ENCODE measurements at regions not wholly inside any gene's neighbourhood (a gene's known extent, or its start where the extent isn't known, plus 50 kb on each side); places are given as distances from the start of the nearest gene placed in this dataset.

DNA sequence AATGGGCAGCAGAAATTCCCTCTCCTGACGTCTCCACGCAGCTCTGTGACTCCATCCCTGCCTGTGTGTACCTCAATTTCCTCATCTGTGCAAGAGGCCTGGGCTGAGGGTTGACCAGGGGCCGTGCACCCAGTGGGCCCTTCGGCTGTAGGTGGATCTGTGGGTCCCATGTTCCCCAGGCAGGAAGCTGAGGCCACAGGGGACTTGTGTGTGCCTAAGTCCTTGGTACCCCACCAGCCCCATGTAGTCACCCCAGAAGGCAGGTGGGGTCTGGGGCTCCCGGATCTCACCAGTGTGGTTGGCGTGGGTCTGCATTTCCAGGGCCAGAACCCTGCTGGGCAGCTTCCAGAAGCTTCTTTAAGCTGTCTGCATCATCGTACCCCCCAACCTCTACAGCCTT lies 177.4 kb upstream of the GSE1 start:
- DNase-seq: no peak
- H3K4me3 ChIP-seq: no peak overlapping the region
- H3K9me3 ChIP-seq: no peaks in the 10 kb centered on the region
- H3K27me3 ChIP-seq: no peaks in the 10 kb centered on the region
- H3K36me3 ChIP-seq: no peaks in the 10 kb centered on the region
- H3K4me1 ChIP-seq: peaks cover 9 to 15% of the 10 kb centered on the region in 2 donors
- intact Hi-C loops (cut with DNase I; ENCODE audit: low total_unique reads): no loop called here
- no peak for TF ChIP-seq POLR2A (IDR thresholded peaks at IDR 0.05)
- TF ChIP-seq, protein P1, sequence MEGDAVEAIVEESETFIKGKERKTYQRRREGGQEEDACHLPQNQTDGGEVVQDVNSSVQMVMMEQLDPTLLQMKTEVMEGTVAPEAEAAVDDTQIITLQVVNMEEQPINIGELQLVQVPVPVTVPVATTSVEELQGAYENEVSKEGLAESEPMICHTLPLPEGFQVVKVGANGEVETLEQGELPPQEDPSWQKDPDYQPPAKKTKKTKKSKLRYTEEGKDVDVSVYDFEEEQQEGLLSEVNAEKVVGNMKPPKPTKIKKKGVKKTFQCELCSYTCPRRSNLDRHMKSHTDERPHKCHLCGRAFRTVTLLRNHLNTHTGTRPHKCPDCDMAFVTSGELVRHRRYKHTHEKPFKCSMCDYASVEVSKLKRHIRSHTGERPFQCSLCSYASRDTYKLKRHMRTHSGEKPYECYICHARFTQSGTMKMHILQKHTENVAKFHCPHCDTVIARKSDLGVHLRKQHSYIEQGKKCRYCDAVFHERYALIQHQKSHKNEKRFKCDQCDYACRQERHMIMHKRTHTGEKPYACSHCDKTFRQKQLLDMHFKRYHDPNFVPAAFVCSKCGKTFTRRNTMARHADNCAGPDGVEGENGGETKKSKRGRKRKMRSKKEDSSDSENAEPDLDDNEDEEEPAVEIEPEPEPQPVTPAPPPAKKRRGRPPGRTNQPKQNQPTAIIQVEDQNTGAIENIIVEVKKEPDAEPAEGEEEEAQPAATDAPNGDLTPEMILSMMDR (IDR thresholded peaks at IDR 0.05): no peak
- peak overlapping the region; percentile 80 to 93 for H3K27ac ChIP-seq

DNA sequence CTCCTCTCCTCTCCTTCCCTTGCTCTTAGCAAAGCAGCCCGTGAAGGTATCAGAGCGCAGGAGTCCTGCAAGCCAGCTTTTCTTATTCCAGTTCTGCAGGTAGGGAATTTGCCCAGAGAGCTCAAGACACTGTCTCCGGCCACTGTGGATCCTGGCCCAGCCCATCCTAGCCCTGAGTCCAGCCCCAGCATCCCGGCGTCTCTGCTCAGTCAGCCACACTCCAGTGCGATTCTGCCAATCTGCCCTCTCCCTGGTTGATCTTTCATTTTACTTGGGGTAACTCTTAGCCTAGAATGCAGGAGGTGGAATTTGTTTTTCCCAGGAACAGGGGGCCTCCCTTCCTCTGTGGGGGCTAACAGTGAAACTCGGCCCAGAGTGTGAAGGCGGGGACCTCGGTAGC lies 176.9 kb upstream of the GSE1 start:
- Histone ChIP-seq H3K4me3 (no peak overlapping the region), H3K4me1 (peaks cover 9 to 15% of the 10 kb centered on the region in 2 donors), H3K27me3 (no peaks in the 10 kb centered on the region), H3K36me3 (no peaks in the 10 kb centered on the region), H3K27ac (peak overlapping the region; percentile 80 to 93), H3K9me3 (no peaks in the 10 kb centered on the region)
- TF ChIP-seq POLR2A (IDR thresholded peaks at IDR 0.05): no peak
- TF ChIP-seq, protein P1 (IDR thresholded peaks at IDR 0.05): no peak
- intact Hi-C loops (cut with DNase I; ENCODE audit: low total_unique reads): no loop called here
- peak in 1 of 2 donors; percentile 53 for DNase-seq

DNA sequence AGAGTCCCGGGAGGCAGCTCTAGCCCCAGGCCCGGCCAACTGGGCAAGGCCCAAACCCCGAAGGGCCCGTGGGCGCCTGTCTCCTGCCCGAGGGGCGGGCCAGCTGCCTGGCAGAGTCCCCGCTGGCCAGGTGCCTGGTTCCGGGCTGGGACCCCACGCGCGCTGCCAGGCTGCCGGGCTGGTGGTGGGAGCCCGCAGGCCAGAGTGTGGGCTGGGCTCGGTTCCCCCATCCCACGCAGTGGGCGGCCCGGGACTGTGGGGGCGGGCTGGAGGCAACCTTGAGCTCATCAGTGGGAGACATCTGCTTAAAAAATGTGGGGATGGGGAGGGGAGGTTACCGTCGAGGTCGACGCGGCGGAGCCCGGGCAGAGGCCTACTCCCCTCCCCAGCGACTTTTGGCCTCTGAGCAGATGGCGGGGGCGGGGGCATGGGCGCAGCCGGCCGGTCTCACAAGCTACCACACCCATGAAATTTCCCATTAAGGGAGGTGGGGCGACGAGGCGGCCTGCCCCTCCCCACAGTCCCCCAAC lies 176.4 kb upstream of the GSE1 start:
- no peaks in the 10 kb centered on the region for H3K9me3 ChIP-seq
- DNase-seq: peak; percentile 83 to 86
- no peaks in the 10 kb centered on the region for H3K27me3 ChIP-seq
- H3K27ac ChIP-seq: peak overlapping the region; percentile 80 to 93
- intact Hi-C loops (cut with DNase I; ENCODE audit: low total_unique reads): no loop called here
- no peaks in the 10 kb centered on the region for H3K36me3 ChIP-seq
- peaks cover 9 to 15% of the 10 kb centered on the region in 2 donors for H3K4me1 ChIP-seq
- TF ChIP-seq, protein P1 (IDR thresholded peaks at IDR 0.05): no peak
- TF ChIP-seq POLR2A (IDR thresholded peaks at IDR 0.05): peak in 1 of 2 donors; percentile 22
- H3K4me3 ChIP-seq: no peak overlapping the region

DNA sequence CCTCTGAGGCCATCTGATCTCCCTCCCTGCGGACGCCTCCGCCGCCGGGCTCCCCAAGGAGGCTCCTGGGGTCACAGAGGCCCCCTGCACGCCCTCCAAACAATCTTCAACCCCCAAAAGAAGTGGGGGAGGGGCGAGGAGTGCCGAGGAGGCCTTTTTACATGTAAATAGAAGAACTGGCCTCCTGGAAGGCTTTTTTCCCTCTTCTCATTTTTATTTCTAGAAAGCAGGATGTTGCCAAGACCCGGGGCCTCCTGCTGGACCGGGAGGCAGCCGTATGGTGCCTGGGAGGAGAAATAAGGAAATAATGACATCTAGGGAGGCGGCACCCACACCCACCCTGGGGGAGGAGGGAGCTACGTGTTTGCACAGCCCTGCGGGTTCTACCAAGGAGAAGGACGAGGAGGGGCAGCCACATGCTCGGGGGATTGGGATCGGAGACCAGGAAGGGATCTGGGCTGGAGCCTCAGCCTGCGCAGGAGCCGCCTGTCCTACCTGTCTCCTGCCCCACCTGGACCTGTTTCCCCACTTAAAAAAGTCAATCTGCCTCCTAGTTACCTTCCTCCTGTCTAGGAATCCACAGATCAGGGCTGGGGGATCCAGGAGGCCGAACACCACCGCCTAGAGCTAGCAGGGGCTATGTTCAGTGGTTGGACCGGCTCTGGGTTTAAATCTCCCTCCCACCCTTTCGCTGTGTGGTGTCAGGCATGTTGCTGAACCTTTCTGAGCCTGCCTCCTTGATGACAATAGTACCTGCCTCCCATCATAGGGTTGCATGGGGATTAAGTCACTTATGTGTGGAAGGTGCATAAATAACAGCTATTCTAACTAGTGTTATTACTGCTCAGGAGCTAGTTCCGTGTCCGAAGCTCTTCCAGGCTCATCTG lies 175.7 kb upstream of the GSE1 start:
- H3K36me3 ChIP-seq: no peaks in the 10 kb centered on the region
- H3K9me3 ChIP-seq: no peaks in the 10 kb centered on the region
- H3K4me1 ChIP-seq: peaks cover 9 to 15% of the 10 kb centered on the region in 2 donors
- H3K27ac ChIP-seq: peak overlapping the region; percentile 80 to 93
- intact Hi-C loops (cut with DNase I; ENCODE audit: low total_unique reads): no loop called here
- H3K27me3 ChIP-seq: no peaks in the 10 kb centered on the region
- H3K4me3 ChIP-seq: no peak overlapping the region
- DNase-seq: peak; percentile 77
- TF ChIP-seq POLR2A (IDR thresholded peaks at IDR 0.05): no peak
- TF ChIP-seq, protein P1 (IDR thresholded peaks at IDR 0.05): peak in 2 of 4 experiments; percentile 21

Measured in uterus (tissue), 3 donors.